ENCODE measurements at regions not wholly inside any gene's neighbourhood (a gene's known extent, or its start where the extent isn't known, plus 50 kb on each side); places are given as distances from the start of the nearest gene placed in this dataset.

GRCh38 chr3:44184319-44184953 is 57.2 kb upstream of the TOPAZ1 start:
- H3K4me3 ChIP-seq: no peak overlapping the region
- no peak for TF ChIP-seq CTCF (IDR thresholded peaks at IDR 0.05)
- no peak overlapping the region for H3K27ac ChIP-seq
- DNase-seq (ENCODE audit: low spot score): no peak

DNA sequence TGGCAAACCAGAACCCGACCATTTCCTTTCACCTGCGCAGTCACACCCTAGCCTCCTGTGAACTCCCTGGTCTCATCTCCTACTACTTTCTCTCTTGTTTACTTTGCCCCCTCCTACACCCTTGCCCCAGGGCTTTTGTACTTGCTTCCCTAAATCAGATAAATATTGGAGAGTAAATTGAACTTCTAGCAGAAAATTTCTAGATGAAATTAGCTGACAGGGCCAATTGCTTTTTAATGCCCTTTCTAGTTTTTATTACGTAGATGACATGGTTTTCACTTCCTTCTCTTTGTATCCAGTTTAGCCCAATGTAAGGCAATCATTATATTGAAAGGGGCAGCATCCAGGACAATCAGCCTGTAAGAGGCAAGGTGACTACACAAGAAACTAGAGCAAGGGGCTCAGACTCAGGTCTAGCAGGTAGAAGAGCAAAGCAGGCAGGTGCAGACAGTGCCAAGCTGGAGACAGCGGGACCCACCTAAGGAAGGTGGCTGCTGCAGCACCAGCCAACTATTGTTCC is 56.2 kb upstream of the TOPAZ1 start:
- no peak overlapping the region for H3K27ac ChIP-seq
- DNase-seq (ENCODE audit: low spot score): no peak
- H3K4me3 ChIP-seq: no peak overlapping the region
- TF ChIP-seq CTCF (IDR thresholded peaks at IDR 0.05): no peak

GRCh38 chr3:44186111-44186672 is 55.5 kb upstream of the TOPAZ1 start:
- Histone ChIP-seq H3K4me3 (no peak overlapping the region), H3K27ac (no peak overlapping the region)
- DNase-seq (ENCODE audit: low spot score): no peak
- no peak for TF ChIP-seq CTCF (IDR thresholded peaks at IDR 0.05)

GRCh38 chr3:44186712-44187111 is 55.0 kb upstream of the TOPAZ1 start:
- H3K27ac ChIP-seq: no peak overlapping the region
- no peak for DNase-seq (ENCODE audit: low spot score)
- no peak overlapping the region for H3K4me3 ChIP-seq
- no peak for TF ChIP-seq CTCF (IDR thresholded peaks at IDR 0.05)

All from coronary artery (tissue), 2 donors.